HL-60 (cell line): ENCODE measurements at regions not wholly inside any gene's neighbourhood (a gene's known extent, or its start where the extent isn't known, plus 50 kb on each side); places are given as distances from the start of the nearest gene placed in this dataset.

ENCODE experiments used
- DNase-seq, 2 experiments: peaks; one replicate each; pipeline ENCODE4 v3.0.0-alpha.2; 2010 to 2020; ENCODE audit warnings: low read depth in 1 of 2, low spot score in 1 of 2
- H3K27ac ChIP-seq: fragments of 250-450 bp; sonication (Bioruptor Pico); replicated peaks from 2 replicates; pipeline ENCODE4 v1.5.1; 2020; ENCODE audit warnings: mild to moderate bottlenecking, moderate library complexity
- H3K27me3 ChIP-seq: fragments of 250-450 bp; sonication (Bioruptor Pico); 2 replicates; pipeline ENCODE4 v1.5.1; 2021; ENCODE audit warnings: mild to moderate bottlenecking, moderate library complexity; ENCODE audit not compliant: insufficient read depth, poor library complexity, severe bottlenecking
- H3K4me3 ChIP-seq: replicated peaks from 2 replicates; pipeline ENCODE4 v1.5.1; 2011; ENCODE audit warnings: mild to moderate bottlenecking, control low read depth, low read length; ENCODE audit not compliant: insufficient read depth
- GABPA ChIP-seq: IDR thresholded peaks from 2 replicates; pipeline ENCODE4 v1.6.1; 2012; ENCODE audit warnings: low read depth
- POLR2AphosphoS5 ChIP-seq: IDR thresholded peaks from 2 replicates; pipeline ENCODE4 v1.6.1; 2012; ENCODE audit warnings: low read depth
- REST ChIP-seq: IDR thresholded peaks from 2 replicates; pipeline ENCODE4 v1.6.1; 2012; ENCODE audit warnings: low read depth; ENCODE audit not compliant: insufficient replicate concordance
- SPI1 ChIP-seq: IDR thresholded peaks from 2 replicates; pipeline ENCODE4 v1.6.1; 2012; ENCODE audit warnings: low read depth, mild to moderate bottlenecking, borderline replicate concordance
- TF ChIP-seq, protein P1 (sequence below): IDR thresholded peaks from one replicate; pipeline ENCODE4 v1.5.1; 2011; ENCODE audit warnings: low read length, control low read depth, inconsistent platforms; ENCODE audit not compliant: insufficient read depth

DNA sequence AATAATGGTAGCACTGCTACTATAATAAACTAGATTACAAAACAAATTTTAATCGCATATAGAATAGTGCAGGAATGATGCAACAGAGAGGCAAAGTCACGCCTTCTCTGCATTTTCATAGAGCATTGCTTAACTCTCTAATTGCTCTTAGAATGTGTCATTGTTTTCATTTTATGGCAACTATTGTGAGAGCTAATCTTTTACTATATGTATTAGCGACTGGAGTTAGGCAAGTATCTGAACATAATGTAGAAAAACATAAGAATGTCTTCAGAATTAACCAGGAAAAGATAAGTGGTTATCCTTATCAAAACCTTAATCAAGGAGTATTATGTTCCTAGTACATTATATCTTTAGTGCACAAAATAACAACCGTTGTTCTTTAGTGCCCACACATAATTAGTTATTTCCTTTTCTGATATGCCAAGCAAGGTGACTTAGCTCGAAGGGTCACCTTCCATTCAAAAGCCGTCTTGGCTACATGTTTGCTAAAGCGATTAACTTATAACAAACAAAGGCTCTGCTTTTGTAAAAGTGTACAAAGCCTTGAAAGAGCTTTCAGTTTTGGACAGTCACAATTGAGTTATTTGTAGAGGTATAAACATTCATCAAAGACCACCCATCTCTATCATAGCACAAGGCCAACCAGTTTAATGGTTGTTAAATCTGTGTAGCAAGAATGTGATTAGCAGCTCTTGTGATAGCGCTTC lies 1328.9 kb downstream of the ROBO2 start:
- no peak overlapping the region for H3K27ac ChIP-seq
- H3K4me3 ChIP-seq: no peak overlapping the region
- no peak for TF ChIP-seq REST
- TF ChIP-seq, protein P1, sequence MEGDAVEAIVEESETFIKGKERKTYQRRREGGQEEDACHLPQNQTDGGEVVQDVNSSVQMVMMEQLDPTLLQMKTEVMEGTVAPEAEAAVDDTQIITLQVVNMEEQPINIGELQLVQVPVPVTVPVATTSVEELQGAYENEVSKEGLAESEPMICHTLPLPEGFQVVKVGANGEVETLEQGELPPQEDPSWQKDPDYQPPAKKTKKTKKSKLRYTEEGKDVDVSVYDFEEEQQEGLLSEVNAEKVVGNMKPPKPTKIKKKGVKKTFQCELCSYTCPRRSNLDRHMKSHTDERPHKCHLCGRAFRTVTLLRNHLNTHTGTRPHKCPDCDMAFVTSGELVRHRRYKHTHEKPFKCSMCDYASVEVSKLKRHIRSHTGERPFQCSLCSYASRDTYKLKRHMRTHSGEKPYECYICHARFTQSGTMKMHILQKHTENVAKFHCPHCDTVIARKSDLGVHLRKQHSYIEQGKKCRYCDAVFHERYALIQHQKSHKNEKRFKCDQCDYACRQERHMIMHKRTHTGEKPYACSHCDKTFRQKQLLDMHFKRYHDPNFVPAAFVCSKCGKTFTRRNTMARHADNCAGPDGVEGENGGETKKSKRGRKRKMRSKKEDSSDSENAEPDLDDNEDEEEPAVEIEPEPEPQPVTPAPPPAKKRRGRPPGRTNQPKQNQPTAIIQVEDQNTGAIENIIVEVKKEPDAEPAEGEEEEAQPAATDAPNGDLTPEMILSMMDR: no peak
- no peak for TF ChIP-seq GABPA
- TF ChIP-seq POLR2AphosphoS5: no peak
- TF ChIP-seq SPI1: no peak
- H3K27me3 ChIP-seq: no peaks in the 10 kb centered on the region
- no peak for DNase-seq

DNA sequence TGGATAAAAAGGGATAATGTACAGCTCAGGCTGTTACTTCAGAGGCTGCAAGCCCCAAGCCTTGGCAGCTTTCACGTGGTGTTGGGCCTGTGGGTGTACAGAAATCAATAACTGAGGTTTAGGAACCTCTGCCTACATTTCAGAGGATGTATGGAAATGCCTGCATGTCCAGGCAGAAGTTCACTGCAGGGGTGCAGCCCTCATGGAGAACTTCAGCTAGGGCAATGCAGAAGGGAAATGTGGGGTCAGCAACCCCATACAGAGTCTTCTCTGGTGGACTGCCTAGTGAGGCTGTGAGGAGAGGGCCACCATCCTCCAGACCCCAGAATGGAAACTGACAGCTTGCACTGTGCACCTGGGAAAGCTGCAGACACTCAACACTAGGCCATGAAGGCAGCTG lies 1350.3 kb downstream of the ROBO2 start:
- TF ChIP-seq POLR2AphosphoS5 (no peak), REST (no peak), GABPA (no peak), SPI1 (no peak)
- TF ChIP-seq, protein P1: no peak
- no peak for DNase-seq
- no peak overlapping the region for H3K4me3 ChIP-seq

GRCh38 chr3:78398401-78398800 lies 1358.5 kb downstream of the ROBO2 start:
- no peak for TF ChIP-seq POLR2AphosphoS5
- TF ChIP-seq SPI1: no peak
- no peak for TF ChIP-seq REST
- TF ChIP-seq GABPA: no peak
- TF ChIP-seq, protein P1: no peak
- Histone ChIP-seq H3K27me3 (no peaks in the 10 kb centered on the region), H3K4me3 (no peak overlapping the region), H3K27ac (no peak overlapping the region)
- no peak for DNase-seq

More for the DNA sequence above, 1350.3 kb downstream of the ROBO2 start:
- Histone ChIP-seq H3K27me3 (no peaks in the 10 kb centered on the region), H3K27ac (no peak overlapping the region)
